Activated T-cell treated with anti-CD3 and anti-CD28 coated beads for 48 hours (primary cell): ENCODE measurements at regions not wholly inside any gene's neighbourhood (a gene's known extent, or its start where the extent isn't known, plus 50 kb on each side); places are given as distances from the start of the nearest gene placed in this dataset.
"Not testable (repeated sequence)": the region's sequence is repeated elsewhere in the genome, so short reads cannot be mapped to it uniquely, and the experiment has no call there.

Experiments used
- DNase-seq: peaks from one replicate; pipeline ENCODE4 v3.0.0-alpha.2; 2020; ENCODE audit warnings: low read depth

DNA sequence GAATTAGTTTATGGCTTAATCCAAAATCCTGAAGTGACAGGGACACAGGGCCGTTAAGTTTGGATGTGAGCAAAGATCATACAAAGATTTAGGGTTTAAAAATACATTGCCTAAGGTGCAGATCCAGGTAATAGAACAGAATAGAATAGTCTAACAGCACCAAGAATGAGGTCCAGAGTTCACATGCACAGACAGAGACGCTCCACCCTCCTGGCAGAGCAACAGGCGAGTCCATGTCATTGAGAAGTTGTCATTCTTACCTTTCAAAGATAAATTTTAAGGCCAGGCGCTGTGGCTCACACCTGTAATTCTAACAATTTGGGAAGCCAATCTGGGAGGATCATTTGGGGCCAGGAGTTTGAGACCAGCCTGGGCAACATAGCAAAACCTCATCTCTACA is 209.1 kb upstream of the AUTS2 start:
- no peak for DNase-seq

DNA sequence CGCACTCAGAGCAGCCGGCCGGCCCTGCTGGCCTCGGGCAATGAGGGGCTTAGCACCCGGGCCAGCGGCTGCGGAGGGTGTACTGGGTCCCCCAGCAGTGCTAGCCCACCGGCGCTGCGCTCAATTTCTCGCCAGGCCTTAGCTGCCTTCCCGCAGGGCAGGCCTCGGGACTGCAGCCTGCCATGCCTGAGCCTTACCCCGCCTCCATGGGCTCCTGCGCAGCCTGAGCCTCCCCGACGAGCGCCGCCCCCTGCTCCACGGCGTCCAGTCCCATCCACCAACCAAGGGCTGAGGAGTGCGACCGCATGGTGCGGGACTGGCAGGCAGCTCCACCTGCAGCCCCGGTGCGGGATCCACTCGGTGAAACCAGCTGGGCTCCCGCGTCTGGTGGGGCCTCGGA is 204.4 kb upstream of the AUTS2 start:
- not testable (repeated sequence) for DNase-seq

DNA sequence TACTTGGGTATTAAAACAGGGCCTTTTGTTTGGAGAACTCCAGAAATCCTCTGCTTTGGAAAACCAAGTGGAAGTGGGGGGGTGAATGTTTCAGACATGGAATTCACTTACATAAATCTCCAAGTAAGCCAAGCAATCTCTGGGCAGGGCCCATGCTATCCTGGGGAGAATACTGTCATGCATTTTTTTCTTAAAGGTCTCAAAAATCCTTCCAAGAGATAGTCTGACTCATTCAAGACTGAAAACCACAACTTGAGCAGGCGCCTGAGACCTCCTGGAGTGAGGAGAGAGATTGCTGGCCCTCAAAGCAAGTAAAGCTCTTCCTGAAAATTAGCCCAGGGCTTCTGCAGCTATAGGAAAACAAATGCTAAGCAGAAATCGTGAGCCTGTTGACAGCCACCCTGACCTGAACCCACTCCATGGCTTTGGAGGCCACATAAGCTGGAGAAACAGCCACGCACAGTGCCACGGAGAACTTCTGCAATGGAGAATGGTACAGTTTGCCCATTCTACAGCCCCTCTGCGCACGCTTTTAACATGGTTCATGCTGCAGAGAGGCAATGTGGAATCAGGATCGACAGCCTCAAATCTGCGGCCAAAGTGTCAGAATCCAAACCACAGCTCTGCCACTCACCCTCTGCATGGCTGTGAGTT is 203.1 kb upstream of the AUTS2 start:
- no peak for DNase-seq

DNA sequence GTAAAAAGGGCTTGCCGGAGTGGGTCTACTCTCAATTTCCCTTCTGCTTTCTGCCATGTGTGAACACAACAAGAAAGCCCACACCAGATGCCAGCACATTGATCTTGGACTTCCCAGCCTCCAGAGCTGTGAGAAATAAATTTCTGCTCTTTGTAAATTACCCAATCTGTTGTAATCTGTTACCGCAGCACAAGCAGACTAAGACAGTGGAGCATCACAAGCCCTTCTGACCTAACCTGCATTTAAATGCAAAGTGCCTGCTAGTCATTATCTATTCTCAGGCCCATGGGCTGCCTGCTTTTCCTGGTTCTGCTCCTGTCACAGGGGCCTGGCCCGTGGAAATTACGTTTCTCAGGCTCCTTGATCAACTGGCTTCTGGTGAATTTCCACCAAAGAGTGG is 199.3 kb upstream of the AUTS2 start:
- no peak for DNase-seq

DNA sequence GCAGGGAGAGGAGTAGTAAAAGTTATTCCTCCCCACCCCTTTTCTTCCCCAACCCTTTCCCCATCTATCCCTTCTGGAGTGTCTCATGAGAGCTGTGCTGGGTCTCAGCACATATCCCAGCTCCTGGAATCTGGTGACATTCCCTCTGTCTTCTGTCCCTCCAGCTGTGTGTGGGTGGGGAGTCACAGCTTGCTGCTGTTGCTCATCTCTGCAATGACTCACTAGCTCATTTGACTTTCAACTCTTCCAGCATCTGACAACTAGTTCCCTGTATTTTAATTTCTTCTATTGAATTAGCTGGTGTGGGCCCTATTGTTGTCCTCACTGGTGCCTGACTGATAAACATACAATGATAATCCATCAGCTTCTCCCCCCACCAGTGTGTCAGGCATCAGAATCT is 198.9 kb upstream of the AUTS2 start:
- no peak for DNase-seq

DNA sequence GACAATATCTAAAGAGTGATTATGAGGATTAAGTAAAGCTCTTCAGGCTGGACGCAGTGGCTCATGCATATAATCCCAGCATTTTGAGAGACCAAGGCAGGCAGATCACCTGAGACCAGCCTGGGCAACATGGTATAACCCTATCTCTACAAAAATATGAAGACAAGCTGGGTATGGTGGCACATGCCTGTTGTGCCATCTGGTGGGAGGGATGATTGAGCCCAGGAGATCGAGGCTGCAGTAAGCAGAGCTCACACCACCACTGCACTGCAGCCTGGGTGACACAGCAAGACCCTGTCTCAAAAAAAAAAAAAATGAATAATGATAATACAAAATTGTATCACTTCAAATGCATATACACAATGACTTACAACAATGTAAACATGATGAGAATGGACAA is 195.6 kb upstream of the AUTS2 start:
- DNase-seq = no peak

DNA sequence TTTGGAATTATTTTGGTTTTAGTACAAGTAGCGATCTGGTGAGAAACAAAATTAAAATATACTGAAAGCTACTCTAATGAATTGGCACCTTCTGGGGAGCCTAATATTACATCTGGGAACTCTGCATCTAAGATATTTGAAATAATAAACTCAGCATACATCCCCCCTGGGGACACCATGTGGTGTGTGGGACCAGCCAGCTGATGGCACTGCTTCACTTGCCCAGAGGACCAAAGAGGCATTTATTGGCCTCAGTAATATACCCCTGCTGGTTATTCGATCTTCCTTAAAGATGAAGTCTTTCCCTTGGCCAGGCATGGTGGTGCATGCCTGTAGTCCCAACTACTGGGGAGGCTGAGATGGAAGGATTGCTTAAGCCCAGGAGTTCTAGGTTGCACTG is 195.1 kb upstream of the AUTS2 start:
- no peak for DNase-seq

DNA sequence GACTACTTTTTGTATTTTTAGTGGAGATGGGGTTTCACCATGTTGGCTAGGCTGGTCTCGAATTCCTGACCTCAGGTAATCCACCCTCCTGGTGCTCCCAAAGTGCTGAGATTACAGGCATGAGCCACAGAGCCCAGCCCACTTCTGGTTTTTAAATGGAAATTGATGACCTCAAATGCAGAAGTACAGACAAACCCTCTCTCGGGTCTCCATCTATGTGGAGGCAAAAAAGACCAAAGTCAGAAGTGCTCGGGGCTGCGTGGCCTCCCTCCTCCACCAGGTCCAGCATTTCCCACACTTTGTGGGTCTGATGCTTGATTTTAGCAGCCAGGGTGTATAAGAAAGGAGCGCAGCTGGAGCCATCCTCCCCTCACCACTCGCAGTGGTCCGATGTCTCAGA is 187.3 kb upstream of the AUTS2 start:
- no peak for DNase-seq

DNA sequence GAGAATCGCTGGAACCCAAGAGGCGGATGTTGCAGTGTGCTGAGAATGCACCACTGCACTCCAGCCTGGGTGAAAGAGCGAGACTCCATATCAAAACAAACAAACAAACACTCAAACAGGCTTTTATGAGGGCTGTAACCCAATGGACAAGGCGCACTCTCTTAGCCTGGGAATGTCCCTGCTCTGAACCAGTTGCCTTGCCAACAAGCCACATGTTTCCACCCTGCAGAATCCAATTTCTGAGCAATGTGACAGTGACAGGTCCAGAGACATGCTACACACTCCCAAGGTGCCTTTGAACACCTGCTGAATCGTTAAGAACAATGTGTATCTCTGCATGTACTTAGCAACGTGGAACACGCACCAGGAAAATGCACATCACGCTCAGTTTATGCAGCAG is 186.8 kb upstream of the AUTS2 start:
- DNase-seq = no peak

DNA sequence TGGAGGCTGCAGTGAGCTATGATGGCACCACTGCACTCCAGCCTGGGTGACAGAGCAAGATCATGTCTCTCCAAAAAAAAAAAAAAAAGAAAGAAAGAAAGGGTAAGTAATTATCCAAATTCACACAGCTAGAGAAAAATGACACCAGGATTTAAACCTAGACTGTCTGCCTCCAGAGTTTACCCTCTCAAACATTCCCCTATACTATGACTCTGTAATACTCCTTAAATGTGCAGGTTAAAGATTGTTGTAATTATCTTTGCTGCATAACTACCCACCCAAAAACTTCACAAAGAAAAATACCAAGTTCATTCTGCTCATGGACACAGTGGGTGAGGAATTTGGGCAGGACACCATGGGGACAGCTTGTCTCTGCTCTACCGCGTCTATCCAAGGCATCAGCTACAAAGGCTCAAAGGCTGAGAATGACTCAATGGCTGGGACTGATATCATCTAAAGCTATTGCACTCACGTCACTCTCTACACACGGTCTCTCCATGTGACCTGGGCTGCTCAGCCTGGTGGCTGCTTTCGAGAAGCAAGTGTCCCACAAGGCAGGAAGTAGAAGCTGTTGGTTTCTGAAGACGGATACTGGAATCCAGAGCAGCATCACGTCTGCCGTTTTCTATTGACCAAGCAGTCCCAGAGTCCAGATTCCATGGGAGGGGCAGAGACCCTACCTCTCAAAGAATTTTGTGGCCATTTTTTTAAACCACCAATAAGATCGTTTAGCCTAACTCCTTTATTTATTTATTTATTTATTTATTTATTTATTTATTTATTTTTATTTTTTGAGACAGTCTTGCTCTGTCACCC is 185.7 kb upstream of the AUTS2 start:
- DNase-seq = no peak

DNA sequence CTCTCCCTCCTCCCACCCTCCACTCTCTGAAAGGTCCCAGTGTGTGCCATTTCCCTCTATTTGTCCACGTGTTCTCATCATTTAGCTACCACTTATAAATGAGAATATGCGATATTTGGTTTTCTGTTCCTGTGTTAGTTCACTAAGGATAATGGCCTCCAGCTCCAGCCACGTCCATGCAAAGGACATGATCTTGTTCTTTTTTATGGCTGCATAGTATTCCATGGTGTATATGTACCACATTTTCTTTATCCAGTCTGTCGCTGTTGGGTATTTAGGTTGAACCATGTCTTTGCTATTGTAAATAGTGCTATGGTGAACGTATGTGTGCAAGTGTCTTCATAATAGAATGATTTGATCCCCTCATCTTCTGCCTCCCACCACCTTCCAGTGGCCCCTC is 183.7 kb upstream of the AUTS2 start:
- DNase-seq = no peak

DNA sequence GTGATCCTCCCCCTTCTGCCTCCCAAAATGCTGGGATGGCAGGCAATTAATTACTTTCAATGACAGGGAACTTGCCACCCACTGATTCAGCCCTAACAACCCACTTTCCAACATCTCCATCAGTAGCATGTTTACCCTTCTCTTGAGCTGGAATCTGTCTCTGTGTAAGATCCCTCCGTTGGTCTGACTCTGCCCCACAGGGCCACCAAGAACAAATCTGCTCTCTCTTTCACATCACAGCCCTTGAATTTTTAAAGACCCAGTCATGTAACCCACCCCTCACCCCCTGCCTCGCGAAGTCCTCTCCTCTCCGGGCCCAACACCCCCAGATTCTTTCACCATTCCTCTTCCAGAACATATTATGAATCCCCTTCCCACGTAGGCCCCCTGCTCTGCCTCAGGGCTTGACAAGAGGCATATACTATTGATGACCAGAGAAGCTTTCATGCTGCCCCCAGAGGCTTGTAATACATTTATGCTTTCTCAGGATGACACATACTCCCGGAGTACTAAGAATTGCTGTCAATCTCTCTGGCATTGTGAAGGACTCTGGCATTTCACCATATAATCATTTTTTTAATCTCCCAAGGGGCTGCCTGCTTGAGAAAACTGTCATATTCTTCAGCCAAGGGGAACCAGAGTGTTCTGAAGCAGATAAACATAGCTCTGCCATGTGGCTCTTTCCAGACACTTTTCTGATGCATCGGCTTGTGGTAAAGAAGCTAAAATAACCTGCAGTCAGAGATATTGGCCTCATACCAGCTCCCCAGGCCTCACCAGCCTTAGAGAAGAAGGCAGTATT is 179.2 kb upstream of the AUTS2 start:
- no peak for DNase-seq

DNA sequence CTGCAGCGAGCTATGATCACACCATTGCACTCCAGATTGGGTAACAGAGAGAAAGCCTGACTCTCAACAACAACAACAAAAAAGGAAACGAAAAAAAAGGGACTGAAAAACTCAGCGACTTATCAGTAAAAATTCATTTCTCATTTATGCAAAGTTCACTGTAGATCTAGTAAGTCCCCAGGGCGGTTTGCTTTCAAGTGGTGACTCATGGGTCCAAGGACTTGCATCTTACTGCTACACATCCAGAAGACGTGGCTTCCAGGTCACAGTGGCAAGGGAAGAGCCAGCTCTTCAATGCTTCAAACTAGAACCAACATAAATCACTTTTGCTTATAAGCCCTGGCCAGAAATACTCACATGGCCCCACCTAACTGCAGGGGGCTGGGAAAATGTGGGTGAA is 178.3 kb upstream of the AUTS2 start:
- DNase-seq = no peak

DNA sequence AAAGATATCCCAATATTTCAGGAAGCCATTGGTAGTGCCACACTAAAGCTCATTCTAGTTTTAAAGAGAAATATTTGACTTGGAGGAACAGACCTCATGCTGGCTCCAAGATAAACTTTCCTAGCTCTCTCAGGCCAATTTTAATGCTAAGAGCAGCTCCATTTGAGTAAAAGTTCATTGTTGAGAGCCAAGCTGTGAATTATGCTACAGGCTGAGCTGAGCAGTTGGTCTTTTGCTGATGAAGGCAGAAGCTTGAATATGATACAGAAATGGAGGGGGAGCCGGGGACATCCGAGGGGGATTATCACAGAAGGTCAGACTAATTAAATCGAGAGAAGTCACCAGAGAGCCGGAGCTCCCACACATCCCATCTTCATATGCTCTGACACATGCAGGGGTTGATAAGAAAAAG is 175.7 kb upstream of the AUTS2 start:
- DNase-seq = no peak

DNA sequence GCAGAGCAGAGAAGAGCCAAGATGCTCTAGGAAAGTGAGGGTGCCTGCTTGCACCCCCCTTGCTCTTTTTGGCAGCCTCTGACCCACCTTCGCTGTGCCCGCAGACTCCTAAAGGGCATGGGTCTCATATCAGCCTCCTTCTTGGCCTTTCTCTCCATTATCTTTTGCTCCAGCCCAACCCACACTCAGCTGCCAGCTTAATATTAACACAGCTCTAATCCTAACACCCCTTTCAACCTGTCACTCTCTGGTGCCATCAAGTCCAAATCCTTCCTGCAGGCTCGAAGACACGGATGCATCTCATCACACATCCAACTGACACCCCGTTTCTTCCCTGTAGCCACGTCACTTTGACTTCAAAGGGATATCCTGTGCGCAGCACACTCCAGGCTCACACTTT is 171.6 kb upstream of the AUTS2 start:
- DNase-seq = no peak

DNA sequence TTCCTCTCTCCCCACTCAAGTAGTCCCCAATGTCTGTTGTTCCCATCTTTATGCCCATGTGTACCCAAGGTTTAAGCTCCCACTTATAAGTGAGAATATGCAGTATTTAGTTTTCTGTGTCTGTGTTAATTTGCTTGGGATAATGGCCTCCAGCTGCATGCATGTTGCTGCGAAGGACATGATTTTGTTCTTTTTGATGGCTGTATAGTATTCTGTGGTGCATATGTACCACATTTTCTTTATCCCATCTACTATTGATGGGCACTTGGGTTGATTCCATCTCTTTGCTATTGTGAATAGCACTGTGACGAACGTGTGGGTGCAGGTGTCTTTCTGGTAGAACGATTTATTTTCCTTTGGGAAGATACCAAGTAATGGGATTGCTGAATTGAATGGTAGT is 170.2 kb upstream of the AUTS2 start:
- no peak for DNase-seq

DNA sequence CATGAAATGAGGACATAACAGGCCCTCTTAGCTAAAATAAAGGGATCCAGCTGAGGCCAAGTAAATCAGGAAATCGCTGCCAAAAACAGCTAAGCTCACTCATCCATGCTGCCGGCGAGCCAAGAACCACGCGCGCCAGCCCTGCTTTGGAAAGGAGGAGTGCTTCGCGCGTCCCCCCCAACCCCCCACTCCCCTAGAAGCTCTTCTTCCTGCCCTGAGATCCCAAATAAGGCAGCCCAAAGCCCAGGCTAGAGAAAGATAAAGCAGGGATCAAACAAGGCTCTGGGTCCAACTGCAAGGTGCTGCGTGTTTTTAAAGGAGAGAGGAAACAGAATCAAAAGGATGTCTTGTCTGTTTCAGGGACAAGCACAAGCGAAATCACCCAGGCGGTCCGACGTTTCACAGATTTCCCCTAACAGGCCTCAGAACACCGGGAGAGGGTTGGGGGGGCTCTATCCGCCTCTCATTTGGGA is 168.3 kb upstream of the AUTS2 start:
- no peak for DNase-seq

DNA sequence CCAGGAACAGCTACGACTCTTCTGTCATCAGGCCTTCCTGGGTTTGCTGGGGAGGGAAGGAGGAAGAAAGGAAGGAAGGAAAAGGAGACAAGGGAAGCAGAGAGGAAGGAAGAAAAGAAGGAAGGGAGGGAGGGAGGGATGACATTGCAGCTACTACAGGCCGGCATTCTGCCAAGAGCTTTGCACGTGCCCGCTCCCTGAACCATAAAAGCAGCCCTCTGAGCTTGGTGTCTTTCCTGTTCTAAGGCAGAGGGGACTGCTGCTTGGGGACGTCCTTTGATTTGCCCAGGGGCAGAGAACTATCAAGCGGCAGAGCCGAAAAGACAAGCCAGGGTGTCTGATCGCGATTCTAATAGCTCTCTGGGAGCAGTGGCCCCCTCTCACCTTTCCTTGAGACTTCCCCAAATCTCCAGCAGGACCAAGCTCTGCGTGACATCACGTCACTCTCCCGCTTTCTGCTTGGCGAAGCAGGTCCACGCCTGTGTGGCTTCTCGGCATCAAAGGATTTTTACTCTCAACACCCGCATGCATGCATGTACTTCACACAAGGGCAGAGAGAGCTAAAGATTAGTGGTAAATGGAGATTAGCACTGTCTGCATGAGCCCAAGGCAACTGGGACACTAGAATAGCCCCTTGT is 167.8 kb upstream of the AUTS2 start:
- no peak for DNase-seq

DNA sequence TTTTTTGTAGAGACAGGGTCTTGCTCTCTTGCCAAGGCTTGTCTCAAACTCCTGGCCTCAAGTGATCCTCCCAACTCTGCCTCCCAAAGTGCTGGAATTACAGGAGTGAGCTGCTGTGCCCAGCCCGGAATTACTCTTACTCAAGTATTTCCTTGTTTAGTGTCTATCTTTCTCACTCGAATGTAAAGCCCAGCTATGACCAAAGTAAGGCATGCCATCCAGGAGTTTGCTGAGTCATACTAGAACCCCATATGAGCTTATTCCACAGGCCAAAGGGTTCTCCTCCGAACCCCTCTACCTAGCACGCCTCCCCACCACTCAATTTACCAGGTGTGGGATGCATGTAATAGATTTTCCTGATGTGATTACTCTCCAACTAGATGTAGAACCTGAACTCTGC is 166.6 kb upstream of the AUTS2 start:
- no peak for DNase-seq

DNA sequence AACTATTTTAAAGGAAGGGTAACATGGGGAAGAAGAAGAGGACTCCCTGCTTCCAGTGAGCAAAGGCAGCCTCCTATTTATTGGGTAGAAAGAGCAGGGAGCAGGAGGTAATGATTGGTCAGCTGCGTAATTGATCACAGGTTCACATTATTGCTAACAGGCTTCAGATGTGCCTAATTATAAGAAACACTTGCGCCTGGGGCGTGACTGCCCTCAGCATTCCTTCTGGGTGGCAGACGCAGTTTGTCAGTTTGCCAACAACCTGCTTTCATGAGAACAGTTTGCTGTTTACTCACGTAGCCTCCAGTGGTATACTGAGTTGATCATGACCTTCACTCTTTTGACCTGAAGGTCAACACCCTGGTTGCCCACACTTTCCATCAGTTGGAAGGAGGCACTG is 166.0 kb upstream of the AUTS2 start:
- DNase-seq = not testable (repeated sequence)

DNA sequence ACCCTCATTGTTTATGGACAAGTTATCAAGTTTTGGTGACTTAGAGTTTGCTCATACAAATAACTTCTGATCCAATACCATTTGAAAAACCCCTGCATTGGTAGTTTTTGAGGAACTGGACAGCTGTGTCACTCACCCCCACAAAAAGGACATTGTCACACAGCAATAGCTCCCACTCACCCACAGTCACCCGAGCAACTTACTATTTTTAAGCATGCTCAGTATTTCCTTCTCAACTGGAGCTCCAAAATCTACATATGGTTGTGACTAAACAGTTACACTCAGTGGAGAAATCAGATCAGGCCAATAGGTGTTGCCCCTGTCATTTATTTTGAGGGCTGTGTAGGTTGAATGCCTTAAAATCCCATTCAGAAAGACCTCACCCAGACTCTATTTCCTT is 165.2 kb upstream of the AUTS2 start:
- DNase-seq = no peak

DNA sequence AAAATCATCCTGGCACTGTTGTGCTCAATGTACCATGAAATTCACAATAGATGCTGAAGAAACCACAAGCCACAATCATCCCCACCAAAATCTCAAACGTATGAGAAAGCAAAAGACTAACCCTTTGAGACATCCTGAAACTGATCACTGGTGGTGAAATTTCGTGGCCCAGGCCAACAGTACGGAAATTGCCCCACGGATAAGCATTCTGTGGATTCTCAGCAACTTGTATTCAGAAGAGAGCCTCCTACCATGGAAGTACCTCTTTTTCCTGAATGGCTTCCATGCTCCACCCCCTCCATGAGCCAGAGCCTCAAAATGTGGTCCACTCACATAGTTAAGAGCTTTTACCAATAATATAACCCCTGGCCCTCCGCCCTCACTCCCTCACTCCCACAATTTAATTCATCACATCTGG is 163.9 kb upstream of the AUTS2 start:
- no peak for DNase-seq
